ENCODE measurements at regions not wholly inside any gene's neighbourhood (a gene's known extent, or its start where the extent isn't known, plus 50 kb on each side); places are given as distances from the start of the nearest gene placed in this dataset.

DNA sequence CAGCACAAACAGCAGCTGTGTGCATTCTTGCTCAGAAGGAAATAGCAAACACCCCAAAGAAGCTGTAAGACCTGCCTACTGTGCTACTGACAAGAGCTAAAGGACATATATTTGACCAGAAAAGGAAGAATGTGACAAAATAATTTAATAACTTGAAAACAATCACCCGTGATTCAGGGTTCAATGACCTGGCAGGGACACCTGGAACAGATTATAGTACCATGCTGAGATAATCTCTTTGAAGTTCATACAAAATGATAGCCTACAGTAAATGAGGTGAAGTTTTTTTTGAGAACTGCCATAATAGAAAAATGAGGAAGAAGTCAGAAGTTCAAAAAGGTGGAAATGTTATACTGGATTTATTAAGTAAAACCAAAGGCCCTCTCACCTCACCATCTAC is 324.8 kb upstream of the GULP1 start:
- 23% methylated on average over 1 of the region's 1 CpG for WGBS
- intact Hi-C loops (cut with DNase I) = no loop called here
- no peak for TF ChIP-seq CTCF (IDR thresholded peaks at IDR 0.05)
- no peak for TF ChIP-seq POLR2AphosphoS5 (IDR thresholded peaks at IDR 0.05)
- no peak for TF ChIP-seq POLR2A (IDR thresholded peaks at IDR 0.05)
- Histone ChIP-seq H3K4me1 (replicated peaks) (no peaks in the 10 kb centered on the region), H3K27ac (no peak overlapping the region), H3K36me3 (no peaks in the 10 kb centered on the region), H3K4me3 (no peak overlapping the region), H3K27me3 (replicated peaks; ENCODE audit: insufficient read depth) (no peaks in the 10 kb centered on the region), H3K9me3 (no peaks in the 10 kb centered on the region)
- no peak for DNase-seq (ENCODE audit: low spot score)

DNA sequence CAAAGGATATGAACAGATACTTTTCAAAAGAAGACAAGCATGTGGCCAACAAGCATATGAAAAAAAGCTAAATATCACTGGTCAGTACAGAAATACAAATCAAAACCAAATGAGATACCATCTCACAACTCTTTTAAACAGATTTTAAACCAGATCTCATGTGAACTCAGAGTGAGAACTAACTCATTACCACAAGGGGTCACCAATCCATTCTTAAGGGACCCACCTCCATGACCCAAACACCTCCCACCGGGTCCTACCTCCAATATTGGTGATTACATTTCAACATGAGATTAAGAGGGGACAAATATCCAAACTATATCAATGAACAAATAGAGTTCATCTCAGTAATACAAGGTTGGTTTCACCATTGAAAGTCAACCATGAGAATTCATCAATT is 319.8 kb upstream of the GULP1 start:
- WGBS = 63% methylated on average over 1 of the region's 1 CpG
- no peaks in the 10 kb centered on the region for H3K27me3 ChIP-seq (replicated peaks; ENCODE audit: insufficient read depth)
- no peaks in the 10 kb centered on the region for H3K36me3 ChIP-seq
- no peaks in the 10 kb centered on the region for H3K9me3 ChIP-seq
- intact Hi-C loops (cut with DNase I) = no loop called here
- no peak overlapping the region for H3K27ac ChIP-seq
- DNase-seq (ENCODE audit: low spot score) = no peak
- TF ChIP-seq POLR2A (IDR thresholded peaks at IDR 0.05) = no peak
- no peak for TF ChIP-seq CTCF (IDR thresholded peaks at IDR 0.05)
- TF ChIP-seq POLR2AphosphoS5 (IDR thresholded peaks at IDR 0.05) = no peak
- no peak overlapping the region for H3K4me3 ChIP-seq
- H3K4me1 ChIP-seq (replicated peaks) = no peaks in the 10 kb centered on the region

- intact Hi-C loops (cut with DNase I) = no loop called here
- 87% methylated on average over 2 of the region's 2 CpGs for WGBS
- TF ChIP-seq POLR2AphosphoS5 (IDR thresholded peaks at IDR 0.05) (no peak), CTCF (IDR thresholded peaks at IDR 0.05) (no peak)
- no peaks in the 10 kb centered on the region for H3K9me3 ChIP-seq
- DNase-seq (ENCODE audit: low spot score) = no peak
- H3K36me3 ChIP-seq = no peaks in the 10 kb centered on the region
- no peaks in the 10 kb centered on the region for H3K27me3 ChIP-seq (replicated peaks; ENCODE audit: insufficient read depth)
- H3K4me1 ChIP-seq (replicated peaks) = no peaks in the 10 kb centered on the region
- no peak overlapping the region for H3K4me3 ChIP-seq
- H3K27ac ChIP-seq = no peak overlapping the region
These were observed 315.3 kb upstream of the GULP1 start for GRCh38 chr2:187976259-187976985.

DNA sequence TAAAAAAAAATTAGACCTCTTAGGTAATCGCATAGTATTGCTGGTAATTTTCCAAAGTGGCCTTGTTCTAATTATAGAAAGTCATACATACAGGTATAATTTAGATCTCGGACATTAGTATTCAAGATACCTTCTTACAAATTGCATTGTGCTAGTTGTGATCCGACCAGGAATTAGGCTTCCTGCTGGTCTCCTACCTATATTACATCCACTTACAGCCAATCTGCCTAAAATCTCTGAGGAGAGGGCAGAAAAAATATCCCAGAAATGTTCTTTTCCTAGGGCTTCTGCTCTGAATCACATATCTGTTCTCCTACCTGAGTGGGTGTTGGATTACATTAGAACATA is 314.7 kb upstream of the GULP1 start:
- 75% methylated on average over 3 of the region's 3 CpGs for WGBS
- Histone ChIP-seq H3K36me3 (no peaks in the 10 kb centered on the region), H3K9me3 (no peaks in the 10 kb centered on the region), H3K4me3 (no peak overlapping the region), H3K27me3 (replicated peaks; ENCODE audit: insufficient read depth) (no peaks in the 10 kb centered on the region), H3K27ac (no peak overlapping the region), H3K4me1 (replicated peaks) (no peaks in the 10 kb centered on the region)
- DNase-seq (ENCODE audit: low spot score) = no peak
- TF ChIP-seq POLR2AphosphoS5 (IDR thresholded peaks at IDR 0.05) = no peak
- TF ChIP-seq POLR2A (IDR thresholded peaks at IDR 0.05) = no peak
- intact Hi-C loops (cut with DNase I) = no loop called here

- no peak for TF ChIP-seq POLR2A (IDR thresholded peaks at IDR 0.05)
- no peak for TF ChIP-seq POLR2AphosphoS5 (IDR thresholded peaks at IDR 0.05)
- no peak for TF ChIP-seq CTCF (IDR thresholded peaks at IDR 0.05)
- Histone ChIP-seq H3K27me3 (replicated peaks; ENCODE audit: insufficient read depth) (no peaks in the 10 kb centered on the region), H3K9me3 (no peaks in the 10 kb centered on the region), H3K4me3 (no peak overlapping the region), H3K36me3 (no peaks in the 10 kb centered on the region), H3K27ac (no peak overlapping the region), H3K4me1 (replicated peaks) (no peaks in the 10 kb centered on the region)
- 56% methylated on average over 3 of the region's 3 CpGs for WGBS
- DNase-seq (ENCODE audit: low spot score) = no peak
- intact Hi-C loops (cut with DNase I) = no loop called here
These were observed 313.3 kb upstream of the GULP1 start for GRCh38 chr2:187978356-187978755.
